IPS-15b (cell line): ENCODE measurements at regions not wholly inside any gene's neighbourhood (a gene's known extent, or its start where the extent isn't known, plus 50 kb on each side); places are given as distances from the start of the nearest gene placed in this dataset.

Experiments
- H3K27me3 ChIP-seq: one replicate; pipeline ENCODE4 v1.6.1; 2013; ENCODE audit warnings: low read length; ENCODE audit not compliant: control insufficient read depth, insufficient read depth
- H3K36me3 ChIP-seq: one replicate; pipeline ENCODE4 v1.6.1; 2013; ENCODE audit warnings: low read length; ENCODE audit not compliant: control insufficient read depth, insufficient read depth
- H3K4me1 ChIP-seq: one replicate; pipeline ENCODE4 v1.6.1; 2013; ENCODE audit warnings: mild to moderate bottlenecking, low read length; ENCODE audit not compliant: control insufficient read depth, insufficient read depth
- H3K4me3 ChIP-seq: one replicate; pipeline ENCODE4 v1.5.1; 2013; ENCODE audit warnings: low read depth, low read length
- H3K9ac ChIP-seq: one replicate; pipeline ENCODE4 v1.6.1; 2013; ENCODE audit warnings: low read depth, mild to moderate bottlenecking, low read length
- H3K9me3 ChIP-seq: one replicate; pipeline ENCODE4 v1.6.1; 2013; ENCODE audit warnings: mild to moderate bottlenecking, low read length; ENCODE audit not compliant: control insufficient read depth, insufficient read depth

- H3K9ac ChIP-seq = no peak overlapping the region
- no peaks in the 10 kb centered on the region for H3K36me3 ChIP-seq
- H3K9me3 ChIP-seq = peaks cover 17% of the 10 kb centered on the region
- no peaks in the 10 kb centered on the region for H3K27me3 ChIP-seq
- H3K4me1 ChIP-seq = no peaks in the 10 kb centered on the region
- no peak overlapping the region for H3K4me3 ChIP-seq
These were observed 1507.1 kb downstream of the UQCRFS1 start for GRCh38 chr19:27705896-27706295.

DNA sequence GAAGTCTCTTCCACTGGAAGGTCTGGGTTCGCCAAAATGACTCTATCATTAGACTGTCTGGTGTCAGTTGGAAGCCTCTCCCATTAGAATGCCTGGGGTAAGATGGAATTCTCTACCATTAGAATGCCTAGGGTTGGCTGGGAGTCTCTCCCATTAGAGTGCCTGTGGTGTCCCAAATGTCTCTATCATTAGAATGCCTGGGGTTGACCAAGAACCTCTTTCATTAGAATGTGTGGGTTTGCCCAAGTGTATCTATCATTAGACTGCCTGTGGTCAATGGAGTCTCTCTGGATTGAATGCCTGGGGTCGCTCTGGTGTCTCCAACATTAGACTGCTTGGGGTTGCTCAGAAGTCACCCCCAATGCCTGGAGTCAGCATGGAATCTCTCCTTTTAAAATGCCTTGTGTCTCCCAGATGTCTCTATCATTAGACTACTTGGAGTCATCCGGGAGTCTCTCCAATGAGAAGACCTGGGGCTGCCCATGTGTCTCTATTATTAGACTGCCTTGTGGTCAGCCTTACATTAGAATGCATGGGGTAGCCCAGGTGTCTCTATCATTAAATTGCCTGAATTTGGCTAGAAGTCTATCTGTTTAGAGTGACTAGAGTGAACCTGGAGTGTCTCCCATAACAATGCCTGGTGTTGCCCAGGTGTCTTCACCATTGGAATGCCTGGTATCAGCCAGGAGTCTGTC lies 1518.4 kb downstream of the UQCRFS1 start:
- no peaks in the 10 kb centered on the region for H3K27me3 ChIP-seq
- H3K4me3 ChIP-seq = no peak overlapping the region
- H3K36me3 ChIP-seq = no peaks in the 10 kb centered on the region
- no peak overlapping the region for H3K9ac ChIP-seq
- H3K9me3 ChIP-seq = peaks cover 14% of the 10 kb centered on the region
- H3K4me1 ChIP-seq = no peaks in the 10 kb centered on the region

DNA sequence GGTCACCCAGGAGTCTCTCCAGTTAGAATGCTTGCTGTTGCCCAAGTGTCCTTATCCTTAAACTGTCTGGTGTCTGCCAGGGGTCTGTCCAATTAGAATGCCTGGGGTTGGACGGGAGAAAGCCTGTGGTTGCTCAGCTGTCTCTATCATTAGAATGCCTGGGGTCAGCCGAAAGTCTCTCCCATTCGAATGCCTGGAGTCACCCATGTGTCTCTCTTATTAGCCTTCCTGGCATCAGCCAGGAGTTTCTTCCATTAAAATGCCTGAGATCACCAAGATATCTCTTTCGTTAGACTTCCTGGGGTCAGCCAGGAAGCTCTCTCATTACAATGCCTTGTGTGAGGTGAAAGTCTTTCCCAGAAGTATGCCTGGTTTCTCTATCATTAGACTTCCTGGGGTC lies 1521.0 kb downstream of the UQCRFS1 start:
- Histone ChIP-seq H3K36me3 (no peaks in the 10 kb centered on the region), H3K4me3 (no peak overlapping the region), H3K9ac (no peak overlapping the region), H3K4me1 (no peaks in the 10 kb centered on the region), H3K9me3 (peaks cover 14% of the 10 kb centered on the region), H3K27me3 (no peaks in the 10 kb centered on the region)

- H3K9ac ChIP-seq = no peak overlapping the region
- H3K27me3 ChIP-seq = no peaks in the 10 kb centered on the region
- no peaks in the 10 kb centered on the region for H3K36me3 ChIP-seq
- H3K4me3 ChIP-seq = no peak overlapping the region
- no peaks in the 10 kb centered on the region for H3K4me1 ChIP-seq
- H3K9me3 ChIP-seq = peaks cover 21% of the 10 kb centered on the region
These were observed 1523.2 kb downstream of the UQCRFS1 start for GRCh38 chr19:27689734-27690241.

DNA sequence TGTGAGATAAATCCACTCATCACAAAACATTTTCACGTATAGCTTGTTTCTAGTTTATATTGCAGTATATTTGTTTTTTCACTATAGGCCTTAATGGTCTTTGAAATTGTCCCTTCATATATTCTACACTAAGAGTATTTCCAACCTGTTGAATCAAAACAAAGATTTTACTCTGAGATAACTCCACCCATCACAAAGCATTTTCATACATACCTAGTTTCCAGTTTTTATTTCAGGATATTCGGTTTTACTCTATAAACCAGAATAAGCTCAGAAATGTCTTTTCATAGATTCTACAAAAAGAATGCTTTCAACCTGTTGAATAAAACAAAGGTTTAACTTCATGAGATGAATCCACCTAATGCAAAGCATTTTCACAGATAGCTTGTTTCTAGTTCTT lies 1528.7 kb downstream of the UQCRFS1 start:
- Histone ChIP-seq H3K4me1 (no peaks in the 10 kb centered on the region), H3K27me3 (no peaks in the 10 kb centered on the region), H3K4me3 (no peak overlapping the region), H3K9ac (no peak overlapping the region), H3K36me3 (no peaks in the 10 kb centered on the region), H3K9me3 (peaks cover 26% of the 10 kb centered on the region)

DNA sequence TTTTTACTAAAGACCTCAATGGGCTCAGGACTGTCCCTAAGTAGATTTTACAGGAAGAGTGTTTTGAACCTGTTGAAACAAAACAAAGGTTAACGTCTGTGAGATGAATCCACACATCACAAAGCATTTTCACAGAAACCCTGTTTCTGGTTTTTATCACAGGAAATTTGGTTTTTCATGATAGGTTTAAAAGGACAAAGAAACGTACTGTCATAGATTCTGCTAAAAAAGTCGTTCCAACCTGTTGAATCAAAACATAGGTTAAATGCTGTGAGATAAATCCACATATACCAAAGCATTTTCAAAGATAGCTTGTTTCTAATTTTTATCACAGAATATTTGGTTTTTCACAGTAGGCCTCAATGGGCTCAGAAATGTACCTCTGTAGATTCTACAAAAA lies 1531.0 kb downstream of the UQCRFS1 start:
- no peaks in the 10 kb centered on the region for H3K27me3 ChIP-seq
- H3K9me3 ChIP-seq = peaks cover 29% of the 10 kb centered on the region
- H3K9ac ChIP-seq = no peak overlapping the region
- no peaks in the 10 kb centered on the region for H3K4me1 ChIP-seq
- no peaks in the 10 kb centered on the region for H3K36me3 ChIP-seq
- no peak overlapping the region for H3K4me3 ChIP-seq

DNA sequence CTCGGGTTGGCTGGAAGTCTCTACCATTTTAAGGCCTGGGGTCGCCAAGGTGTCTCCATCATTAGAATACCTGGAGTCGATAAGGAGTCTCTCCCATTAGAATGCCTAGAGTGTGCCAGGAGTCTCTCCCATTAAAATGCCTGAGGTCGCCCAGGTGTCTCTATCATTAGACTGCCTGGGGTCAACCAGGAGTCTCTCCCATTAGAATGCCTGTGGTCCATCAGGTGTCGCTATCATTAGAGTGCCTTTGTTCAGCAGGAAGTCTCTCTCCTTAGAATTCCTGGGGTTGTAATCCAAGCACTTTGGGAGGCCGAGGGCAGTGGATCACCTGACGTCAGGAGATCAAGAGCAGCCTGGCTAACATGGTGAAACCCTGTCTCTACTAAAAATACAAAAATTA lies 1533.0 kb downstream of the UQCRFS1 start:
- no peaks in the 10 kb centered on the region for H3K4me1 ChIP-seq
- no peak overlapping the region for H3K4me3 ChIP-seq
- no peaks in the 10 kb centered on the region for H3K36me3 ChIP-seq
- H3K27me3 ChIP-seq = no peaks in the 10 kb centered on the region
- H3K9ac ChIP-seq = no peak overlapping the region
- H3K9me3 ChIP-seq = peaks cover 26% of the 10 kb centered on the region

DNA sequence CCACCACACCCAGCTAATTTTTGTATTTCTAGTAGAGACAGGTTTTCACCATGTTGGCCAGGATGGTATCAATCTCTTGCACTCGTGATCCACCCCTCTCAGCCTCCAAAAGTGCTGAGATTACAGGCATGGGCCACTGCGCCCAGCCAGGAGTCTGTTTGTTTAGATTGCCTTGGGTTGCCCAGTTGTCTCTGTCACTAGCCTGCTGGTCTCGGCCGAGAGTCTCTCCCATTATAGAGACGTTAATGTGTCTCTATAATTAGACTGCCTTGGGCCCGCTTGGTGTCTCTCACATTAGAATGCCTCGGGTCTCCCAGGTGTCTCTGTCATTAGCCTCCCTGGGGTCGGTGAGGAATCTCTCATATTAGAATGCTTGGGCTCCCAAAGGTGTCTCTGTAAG lies 1533.6 kb downstream of the UQCRFS1 start:
- no peaks in the 10 kb centered on the region for H3K27me3 ChIP-seq
- H3K36me3 ChIP-seq = no peaks in the 10 kb centered on the region
- no peak overlapping the region for H3K4me3 ChIP-seq
- peaks cover 27% of the 10 kb centered on the region for H3K9me3 ChIP-seq
- H3K9ac ChIP-seq = no peak overlapping the region
- H3K4me1 ChIP-seq = no peaks in the 10 kb centered on the region

GRCh38 chr19:27676877-27677276 lies 1536.1 kb downstream of the UQCRFS1 start:
- H3K4me3 ChIP-seq = no peak overlapping the region
- H3K36me3 ChIP-seq = no peaks in the 10 kb centered on the region
- H3K9ac ChIP-seq = no peak overlapping the region
- H3K27me3 ChIP-seq = no peaks in the 10 kb centered on the region
- peaks cover 21% of the 10 kb centered on the region for H3K9me3 ChIP-seq
- no peaks in the 10 kb centered on the region for H3K4me1 ChIP-seq

GRCh38 chr19:27676334-27676733 lies 1536.6 kb downstream of the UQCRFS1 start:
- H3K27me3 ChIP-seq = no peaks in the 10 kb centered on the region
- no peaks in the 10 kb centered on the region for H3K4me1 ChIP-seq
- peaks cover 18% of the 10 kb centered on the region for H3K9me3 ChIP-seq
- H3K36me3 ChIP-seq = no peaks in the 10 kb centered on the region
- no peak overlapping the region for H3K4me3 ChIP-seq
- no peak overlapping the region for H3K9ac ChIP-seq

- Histone ChIP-seq H3K36me3 (no peaks in the 10 kb centered on the region), H3K9ac (no peak overlapping the region), H3K27me3 (no peaks in the 10 kb centered on the region), H3K4me3 (no peak overlapping the region), H3K4me1 (no peaks in the 10 kb centered on the region), H3K9me3 (peaks cover 14% of the 10 kb centered on the region)
These were observed 1537.2 kb downstream of the UQCRFS1 start for GRCh38 chr19:27675771-27676170.

DNA sequence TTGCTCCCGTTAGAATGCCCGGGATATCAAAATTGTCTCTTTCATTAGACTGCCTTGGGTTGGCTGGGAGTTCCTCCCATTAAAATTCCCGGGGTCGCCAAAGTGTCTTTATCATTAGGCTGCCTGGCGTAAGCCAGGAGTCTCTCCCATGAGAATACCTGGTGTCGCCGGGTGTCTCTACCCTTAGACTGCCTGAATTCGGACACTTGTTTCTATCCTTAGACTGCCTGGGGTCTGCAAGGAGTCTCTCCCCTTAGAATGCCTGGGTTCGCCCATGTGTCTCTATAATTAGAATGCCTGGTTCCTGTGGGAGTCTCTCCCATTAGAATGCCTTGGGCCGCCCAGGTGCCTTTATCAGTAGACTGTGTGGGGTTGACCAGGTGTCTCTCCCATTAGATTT lies 1538.2 kb downstream of the UQCRFS1 start:
- peaks cover 23% of the 10 kb centered on the region for H3K9me3 ChIP-seq
- no peaks in the 10 kb centered on the region for H3K36me3 ChIP-seq
- no peaks in the 10 kb centered on the region for H3K4me1 ChIP-seq
- no peaks in the 10 kb centered on the region for H3K27me3 ChIP-seq
- no peak overlapping the region for H3K4me3 ChIP-seq
- no peak overlapping the region for H3K9ac ChIP-seq
